HL-60 (cell line): ENCODE measurements at regions not wholly inside any gene's neighbourhood (a gene's known extent, or its start where the extent isn't known, plus 50 kb on each side); places are given as distances from the start of the nearest gene placed in this dataset.
"Not testable (repeated sequence)": the region's sequence is repeated elsewhere in the genome, so short reads cannot be mapped to it uniquely, and the experiment has no call there.

Source experiments
- GABPA ChIP-seq: IDR thresholded peaks from 2 replicates; pipeline ENCODE4 v1.6.1; 2012; ENCODE audit warnings: low read depth
- POLR2AphosphoS5 ChIP-seq: IDR thresholded peaks from 2 replicates; pipeline ENCODE4 v1.6.1; 2012; ENCODE audit warnings: low read depth
- TF ChIP-seq, protein P1 (sequence below): IDR thresholded peaks from one replicate; pipeline ENCODE4 v1.5.1; 2011; ENCODE audit warnings: low read length, control low read depth, inconsistent platforms; ENCODE audit not compliant: insufficient read depth
- TF ChIP-seq, protein P2 (sequence below): IDR thresholded peaks from 2 replicates; pipeline ENCODE4 v1.6.1; 2012; ENCODE audit warnings: low read depth; ENCODE audit not compliant: insufficient replicate concordance

DNA sequence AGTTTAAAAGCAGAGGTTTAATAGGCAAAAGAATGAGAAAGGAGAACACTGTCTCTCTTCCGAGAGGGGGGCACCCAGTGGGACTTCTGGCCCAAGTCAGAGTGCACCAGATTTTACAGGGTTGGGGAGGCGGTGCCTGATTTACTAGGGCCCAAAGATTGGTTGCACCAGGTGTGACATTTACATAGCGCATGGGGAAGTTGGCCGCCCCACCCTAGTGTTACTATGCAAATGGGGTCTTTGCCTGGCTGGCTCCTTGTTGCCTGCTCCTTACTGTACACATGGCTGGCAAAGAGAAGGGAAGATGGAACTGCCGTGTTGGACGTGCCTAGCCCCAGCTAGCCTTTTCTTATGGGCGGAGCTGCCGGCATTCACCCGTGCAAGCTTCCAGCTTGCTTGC lies 118.8 kb downstream of the NPIPA8 start:
- TF ChIP-seq, protein P1, sequence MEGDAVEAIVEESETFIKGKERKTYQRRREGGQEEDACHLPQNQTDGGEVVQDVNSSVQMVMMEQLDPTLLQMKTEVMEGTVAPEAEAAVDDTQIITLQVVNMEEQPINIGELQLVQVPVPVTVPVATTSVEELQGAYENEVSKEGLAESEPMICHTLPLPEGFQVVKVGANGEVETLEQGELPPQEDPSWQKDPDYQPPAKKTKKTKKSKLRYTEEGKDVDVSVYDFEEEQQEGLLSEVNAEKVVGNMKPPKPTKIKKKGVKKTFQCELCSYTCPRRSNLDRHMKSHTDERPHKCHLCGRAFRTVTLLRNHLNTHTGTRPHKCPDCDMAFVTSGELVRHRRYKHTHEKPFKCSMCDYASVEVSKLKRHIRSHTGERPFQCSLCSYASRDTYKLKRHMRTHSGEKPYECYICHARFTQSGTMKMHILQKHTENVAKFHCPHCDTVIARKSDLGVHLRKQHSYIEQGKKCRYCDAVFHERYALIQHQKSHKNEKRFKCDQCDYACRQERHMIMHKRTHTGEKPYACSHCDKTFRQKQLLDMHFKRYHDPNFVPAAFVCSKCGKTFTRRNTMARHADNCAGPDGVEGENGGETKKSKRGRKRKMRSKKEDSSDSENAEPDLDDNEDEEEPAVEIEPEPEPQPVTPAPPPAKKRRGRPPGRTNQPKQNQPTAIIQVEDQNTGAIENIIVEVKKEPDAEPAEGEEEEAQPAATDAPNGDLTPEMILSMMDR: not testable (repeated sequence)
- not testable (repeated sequence) for TF ChIP-seq POLR2AphosphoS5, GABPA
- TF ChIP-seq, protein P2, sequence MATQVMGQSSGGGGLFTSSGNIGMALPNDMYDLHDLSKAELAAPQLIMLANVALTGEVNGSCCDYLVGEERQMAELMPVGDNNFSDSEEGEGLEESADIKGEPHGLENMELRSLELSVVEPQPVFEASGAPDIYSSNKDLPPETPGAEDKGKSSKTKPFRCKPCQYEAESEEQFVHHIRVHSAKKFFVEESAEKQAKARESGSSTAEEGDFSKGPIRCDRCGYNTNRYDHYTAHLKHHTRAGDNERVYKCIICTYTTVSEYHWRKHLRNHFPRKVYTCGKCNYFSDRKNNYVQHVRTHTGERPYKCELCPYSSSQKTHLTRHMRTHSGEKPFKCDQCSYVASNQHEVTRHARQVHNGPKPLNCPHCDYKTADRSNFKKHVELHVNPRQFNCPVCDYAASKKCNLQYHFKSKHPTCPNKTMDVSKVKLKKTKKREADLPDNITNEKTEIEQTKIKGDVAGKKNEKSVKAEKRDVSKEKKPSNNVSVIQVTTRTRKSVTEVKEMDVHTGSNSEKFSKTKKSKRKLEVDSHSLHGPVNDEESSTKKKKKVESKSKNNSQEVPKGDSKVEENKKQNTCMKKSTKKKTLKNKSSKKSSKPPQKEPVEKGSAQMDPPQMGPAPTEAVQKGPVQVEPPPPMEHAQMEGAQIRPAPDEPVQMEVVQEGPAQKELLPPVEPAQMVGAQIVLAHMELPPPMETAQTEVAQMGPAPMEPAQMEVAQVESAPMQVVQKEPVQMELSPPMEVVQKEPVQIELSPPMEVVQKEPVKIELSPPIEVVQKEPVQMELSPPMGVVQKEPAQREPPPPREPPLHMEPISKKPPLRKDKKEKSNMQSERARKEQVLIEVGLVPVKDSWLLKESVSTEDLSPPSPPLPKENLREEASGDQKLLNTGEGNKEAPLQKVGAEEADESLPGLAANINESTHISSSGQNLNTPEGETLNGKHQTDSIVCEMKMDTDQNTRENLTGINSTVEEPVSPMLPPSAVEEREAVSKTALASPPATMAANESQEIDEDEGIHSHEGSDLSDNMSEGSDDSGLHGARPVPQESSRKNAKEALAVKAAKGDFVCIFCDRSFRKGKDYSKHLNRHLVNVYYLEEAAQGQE: not testable (repeated sequence)
